ENCODE measurements at regions not wholly inside any gene's neighbourhood (a gene's known extent, or its start where the extent isn't known, plus 50 kb on each side); places are given as distances from the start of the nearest gene placed in this dataset.

GRCh38 chr5:144800169-144800568 lies 629.5 kb downstream of the KCTD16 start:
- no peak for TF ChIP-seq CTCF (IDR thresholded peaks at IDR 0.05)
- no peak overlapping the region for H3K27ac Mint-ChIP-seq
- H3K4me3 Mint-ChIP-seq, result no peak overlapping the region
- H3K9me3 Mint-ChIP-seq, result no peaks in the 10 kb centered on the region
- no peaks in the 10 kb centered on the region for H3K4me1 Mint-ChIP-seq
- no peaks in the 10 kb centered on the region for H3K27me3 Mint-ChIP-seq (ENCODE audit: low read depth, poor library complexity)
- no peak for DNase-seq
- H3K36me3 Mint-ChIP-seq (ENCODE audit: low read depth), result no peaks in the 10 kb centered on the region

- Mint-ChIP-seq H3K27ac (no peak overlapping the region), H3K36me3 (ENCODE audit: low read depth) (no peaks in the 10 kb centered on the region), H3K4me1 (no peaks in the 10 kb centered on the region), H3K27me3 (ENCODE audit: low read depth, poor library complexity) (no peaks in the 10 kb centered on the region), H3K4me3 (no peak overlapping the region), H3K9me3 (no peaks in the 10 kb centered on the region)
- DNase-seq, result no peak
- TF ChIP-seq CTCF (IDR thresholded peaks at IDR 0.05), result no peak
Observed at GRCh38 chr5:144798595-144798994, 627.9 kb downstream of the KCTD16 start.

DNA sequence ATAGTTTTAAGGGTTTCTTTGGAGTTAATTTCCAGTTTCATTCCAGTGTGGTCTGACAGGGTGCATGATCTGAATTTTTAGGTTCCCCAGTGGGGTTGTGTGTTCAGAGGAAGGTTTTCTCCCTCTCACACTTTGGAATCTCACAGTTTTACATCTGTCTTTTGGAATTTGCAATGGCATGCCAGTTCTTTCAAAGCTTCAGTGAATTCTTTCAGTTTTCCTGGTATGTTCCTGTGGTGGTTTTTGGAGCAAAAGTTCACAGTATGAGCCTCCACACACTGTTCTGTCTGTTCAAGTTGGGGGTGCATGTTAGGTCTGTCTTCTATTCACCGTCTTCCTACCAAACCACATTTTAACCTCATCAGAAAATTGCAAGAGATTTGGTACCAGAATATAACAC lies 624.2 kb downstream of the KCTD16 start:
- DNase-seq, result no peak

GRCh38 chr5:144788556-144788955 lies 617.9 kb downstream of the KCTD16 start:
- no peak for DNase-seq
- Mint-ChIP-seq H3K9me3 (peaks cover 17% of the 10 kb centered on the region), H3K4me1 (no peaks in the 10 kb centered on the region), H3K4me3 (no peak overlapping the region), H3K27ac (no peak overlapping the region), H3K27me3 (ENCODE audit: low read depth, poor library complexity) (no peaks in the 10 kb centered on the region), H3K36me3 (ENCODE audit: low read depth) (no peaks in the 10 kb centered on the region)
- TF ChIP-seq CTCF (IDR thresholded peaks at IDR 0.05), result no peak

More for the DNA sequence above, 624.2 kb downstream of the KCTD16 start:
- Mint-ChIP-seq H3K4me3 (no peak overlapping the region), H3K27me3 (ENCODE audit: low read depth, poor library complexity) (no peaks in the 10 kb centered on the region), H3K27ac (no peak overlapping the region), H3K9me3 (peaks cover 17% of the 10 kb centered on the region), H3K36me3 (ENCODE audit: low read depth) (no peaks in the 10 kb centered on the region), H3K4me1 (no peaks in the 10 kb centered on the region)
- no peak for TF ChIP-seq CTCF (IDR thresholded peaks at IDR 0.05)

GRCh38 chr5:144788046-144788445 lies 617.4 kb downstream of the KCTD16 start:
- TF ChIP-seq CTCF (IDR thresholded peaks at IDR 0.05), result no peak
- DNase-seq, result no peak
- no peaks in the 10 kb centered on the region for H3K36me3 Mint-ChIP-seq (ENCODE audit: low read depth)
- no peak overlapping the region for H3K4me3 Mint-ChIP-seq
- H3K4me1 Mint-ChIP-seq, result no peaks in the 10 kb centered on the region
- no peak overlapping the region for H3K27ac Mint-ChIP-seq
- no peaks in the 10 kb centered on the region for H3K27me3 Mint-ChIP-seq (ENCODE audit: low read depth, poor library complexity)
- H3K9me3 Mint-ChIP-seq, result peaks cover 14% of the 10 kb centered on the region

- no peaks in the 10 kb centered on the region for H3K4me1 Mint-ChIP-seq
- H3K9me3 Mint-ChIP-seq, result no peaks in the 10 kb centered on the region
- no peak overlapping the region for H3K4me3 Mint-ChIP-seq
- no peak overlapping the region for H3K27ac Mint-ChIP-seq
- DNase-seq, result no peak
- no peak for TF ChIP-seq CTCF (IDR thresholded peaks at IDR 0.05)
- peaks cover 3% of the 10 kb centered on the region for H3K27me3 Mint-ChIP-seq (ENCODE audit: low read depth, poor library complexity)
- H3K36me3 Mint-ChIP-seq (ENCODE audit: low read depth), result no peaks in the 10 kb centered on the region
Observed at GRCh38 chr5:144779368-144779767, 608.7 kb downstream of the KCTD16 start.
